ENCODE measurements at regions not wholly inside any gene's neighbourhood (a gene's known extent, or its start where the extent isn't known, plus 50 kb on each side); places are given as distances from the start of the nearest gene placed in this dataset.

GRCh38 chr5:173396311-173396993, 68.2 kb upstream of the STC2 start:
- peak; percentile 67 for DNase-seq (ENCODE audit: low spot score)

GRCh38 chr5:173395933-173396308, 67.7 kb upstream of the STC2 start:
- Histone ChIP-seq H3K9me3 (ENCODE audit: low read depth) (no peaks in the 10 kb centered on the region), H3K4me1 (peaks cover 8% of the 10 kb centered on the region), H3K27me3 (no peaks in the 10 kb centered on the region), H3K9ac (no peak overlapping the region), H3K4me2 (no peak overlapping the region), H3K27ac (no peak overlapping the region), H3K79me2 (ENCODE audit: low read depth) (no peaks in the 10 kb centered on the region), H3K36me3 (no peaks in the 10 kb centered on the region), H4K20me1 (ENCODE audit: low read depth) (no peaks in the 10 kb centered on the region), H2AFZ (replicated peaks) (peak overlapping the region; percentile 82), H3K4me3 (no peak overlapping the region), H3F3A (ENCODE audit: low read depth) (peaks cover 3% of the 10 kb centered on the region)
- no peak for DNase-seq (ENCODE audit: low spot score)
- Mint-ChIP-seq H3K4me1 (no peaks in the 10 kb centered on the region), H3K27me3 (ENCODE audit: insufficient read depth, low read depth) (peaks cover 7% of the 10 kb centered on the region), H3K9me3 (peaks cover 11% of the 10 kb centered on the region), H3K27ac (no peak overlapping the region), H3K4me3 (no peak overlapping the region), H3K36me3 (no peaks in the 10 kb centered on the region)
- no peak for TF ChIP-seq EZH2phosphoT487 (IDR thresholded peaks at IDR 0.05)
- no peak for TF ChIP-seq CTCF (IDR thresholded peaks at IDR 0.05)
- no peak for TF ChIP-seq EZH2 (IDR thresholded peaks at IDR 0.05)

More at GRCh38 chr5:173396311-173396993, 68.2 kb upstream of the STC2 start:
- Histone ChIP-seq H3K4me1 (peaks cover 4% of the 10 kb centered on the region), H3K27me3 (no peaks in the 10 kb centered on the region), H3K4me2 (no peak overlapping the region), H3K9ac (no peak overlapping the region), H3K4me3 (no peak overlapping the region), H3K27ac (no peak overlapping the region), H3F3A (ENCODE audit: low read depth) (no peaks in the 10 kb centered on the region), H3K9me3 (ENCODE audit: low read depth) (no peaks in the 10 kb centered on the region), H3K79me2 (ENCODE audit: low read depth) (no peaks in the 10 kb centered on the region), H2AFZ (replicated peaks) (peak overlapping the region; percentile 82), H3K36me3 (no peaks in the 10 kb centered on the region), H4K20me1 (ENCODE audit: low read depth) (no peaks in the 10 kb centered on the region)
- H3K4me3 Mint-ChIP-seq, result no peak overlapping the region
- no peaks in the 10 kb centered on the region for H3K4me1 Mint-ChIP-seq
- no peak overlapping the region for H3K27ac Mint-ChIP-seq
- H3K36me3 Mint-ChIP-seq, result no peaks in the 10 kb centered on the region
- H3K27me3 Mint-ChIP-seq (ENCODE audit: insufficient read depth, low read depth), result peaks cover 7% of the 10 kb centered on the region
- TF ChIP-seq EZH2phosphoT487 (IDR thresholded peaks at IDR 0.05), result no peak
- peak; percentile 58 for TF ChIP-seq CTCF (IDR thresholded peaks at IDR 0.05)
- no peak for TF ChIP-seq EZH2 (IDR thresholded peaks at IDR 0.05)
- H3K9me3 Mint-ChIP-seq, result peaks cover 11% of the 10 kb centered on the region

GRCh38 chr5:173395257-173395932, 67.2 kb upstream of the STC2 start:
- Histone ChIP-seq H3K27ac (no peak overlapping the region), H4K20me1 (ENCODE audit: low read depth) (no peaks in the 10 kb centered on the region), H3K9me3 (ENCODE audit: low read depth) (no peaks in the 10 kb centered on the region), H3K4me3 (no peak overlapping the region), H3K9ac (no peak overlapping the region), H2AFZ (replicated peaks) (no peak overlapping the region), H3K27me3 (no peaks in the 10 kb centered on the region), H3K36me3 (no peaks in the 10 kb centered on the region), H3K79me2 (ENCODE audit: low read depth) (no peaks in the 10 kb centered on the region), H3K4me2 (no peak overlapping the region), H3F3A (ENCODE audit: low read depth) (peaks cover 9% of the 10 kb centered on the region), H3K4me1 (peaks cover 13% of the 10 kb centered on the region)
- Mint-ChIP-seq H3K27me3 (ENCODE audit: insufficient read depth, low read depth) (peaks cover 7% of the 10 kb centered on the region), H3K4me3 (peak overlapping the region; percentile 15), H3K27ac (no peak overlapping the region), H3K36me3 (no peaks in the 10 kb centered on the region), H3K9me3 (peaks cover 11% of the 10 kb centered on the region), H3K4me1 (no peaks in the 10 kb centered on the region)
- no peak for TF ChIP-seq EZH2phosphoT487 (IDR thresholded peaks at IDR 0.05)
- TF ChIP-seq CTCF (IDR thresholded peaks at IDR 0.05), result peak; percentile 14
- DNase-seq (ENCODE audit: low spot score), result no peak

Measured in neural progenitor cell (in vitro differentiated cells).